ENCODE measurements at regions not wholly inside any gene's neighbourhood (a gene's known extent, or its start where the extent isn't known, plus 50 kb on each side); places are given as distances from the start of the nearest gene placed in this dataset.
A peak's percentile ranks its signal among the peaks of the same experiment; 100 is the strongest.

DNA sequence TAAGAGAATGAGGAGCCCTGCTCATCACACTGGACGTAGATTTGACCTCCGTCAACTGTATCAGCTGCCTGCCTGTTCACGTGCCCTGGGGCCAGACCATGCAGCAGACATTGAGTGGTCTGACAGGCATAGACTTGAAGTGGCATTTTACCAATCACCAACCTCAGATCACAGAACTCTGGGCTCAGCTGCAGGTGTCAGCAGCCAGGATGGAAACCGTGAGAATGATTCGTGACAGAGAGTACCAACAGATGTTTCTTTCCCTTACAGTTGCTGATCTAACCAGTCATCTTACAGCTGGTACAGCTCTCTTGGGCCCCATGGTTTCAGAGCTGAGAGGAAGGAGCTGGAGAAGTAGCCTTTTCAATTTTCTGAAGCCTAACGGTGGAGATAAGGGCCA is 148.9 kb downstream of the EN1 start:
- DNase-seq (ENCODE audit: low spot score): no peak

DNA sequence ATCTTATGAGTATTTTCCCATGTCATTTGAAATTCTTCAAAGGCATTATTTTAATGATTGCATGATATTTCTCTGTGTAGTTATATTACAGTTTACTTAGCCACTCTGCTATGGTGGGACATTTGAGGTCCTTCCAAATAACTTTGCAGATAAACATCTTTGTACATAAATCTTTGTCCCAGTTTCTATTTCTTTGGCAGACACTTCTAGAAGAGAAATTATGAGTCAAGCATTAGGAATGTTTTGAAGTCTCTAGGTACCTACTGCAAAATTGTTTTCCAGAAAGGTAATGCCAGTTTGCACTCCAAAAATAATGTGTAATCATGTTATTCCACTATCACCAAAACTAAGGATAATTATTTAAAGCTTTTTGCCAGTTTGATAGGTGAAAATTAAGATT is 149.7 kb downstream of the EN1 start:
- no peak for DNase-seq (ENCODE audit: low spot score)

DNA sequence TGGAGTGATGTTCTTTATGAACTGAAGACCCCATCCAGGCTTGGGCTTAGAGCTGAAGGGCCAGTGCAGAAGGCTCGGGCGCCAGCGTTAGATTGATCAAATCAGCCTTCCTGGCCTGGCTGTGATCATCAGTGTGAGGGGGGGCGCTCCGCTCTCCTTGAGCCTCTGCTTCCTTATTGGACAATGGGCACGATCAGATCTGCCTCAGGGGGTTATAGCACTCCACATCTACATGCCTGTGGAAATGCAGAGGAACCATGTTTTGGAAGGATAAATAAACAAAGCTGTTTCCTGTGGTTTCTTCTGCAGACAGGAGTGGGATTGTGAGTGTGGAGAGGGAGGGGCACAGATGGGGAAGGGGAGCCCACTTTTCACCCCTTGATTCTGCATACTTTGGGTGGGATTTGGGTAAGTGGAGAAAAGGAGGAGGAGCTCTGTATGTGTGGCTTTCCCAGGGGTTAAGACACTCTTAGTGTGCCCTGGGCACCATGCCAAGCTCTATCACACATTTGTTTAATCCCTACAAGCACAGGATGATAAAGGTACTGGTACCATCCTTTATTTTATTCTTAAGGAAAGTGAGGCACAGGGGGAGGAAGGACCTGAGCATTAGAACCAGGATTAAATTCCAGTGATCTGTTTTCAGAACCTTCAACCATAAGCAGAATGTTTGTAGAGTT is 150.5 kb downstream of the EN1 start:
- no peak for DNase-seq (ENCODE audit: low spot score)

DNA sequence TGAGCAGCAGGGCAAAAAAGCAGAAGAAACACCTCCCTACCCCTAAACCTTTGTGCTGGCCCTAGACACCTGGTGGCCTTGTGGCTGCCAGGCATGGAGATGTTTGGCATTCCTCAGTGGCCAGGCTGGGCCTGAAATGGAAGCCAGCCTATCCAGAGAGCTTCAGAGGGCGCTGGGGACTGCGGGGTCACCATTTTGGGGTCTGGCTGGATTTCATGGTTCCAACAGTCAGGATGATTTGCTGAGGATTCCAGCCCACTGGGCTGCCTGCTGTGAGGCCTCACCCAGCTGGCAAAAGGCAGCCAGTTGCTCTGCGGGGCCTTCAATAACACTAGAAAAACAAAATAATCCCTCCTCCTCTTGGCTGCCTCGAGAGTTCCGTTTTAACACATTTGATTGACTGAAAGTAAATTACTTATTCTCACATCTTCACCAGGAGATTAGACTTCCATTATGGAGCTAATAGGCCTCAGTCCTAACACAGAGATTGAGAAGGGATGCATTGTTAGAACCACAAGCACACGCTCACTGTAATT is 154.1 kb downstream of the EN1 start:
- DNase-seq (ENCODE audit: low spot score): no peak

DNA sequence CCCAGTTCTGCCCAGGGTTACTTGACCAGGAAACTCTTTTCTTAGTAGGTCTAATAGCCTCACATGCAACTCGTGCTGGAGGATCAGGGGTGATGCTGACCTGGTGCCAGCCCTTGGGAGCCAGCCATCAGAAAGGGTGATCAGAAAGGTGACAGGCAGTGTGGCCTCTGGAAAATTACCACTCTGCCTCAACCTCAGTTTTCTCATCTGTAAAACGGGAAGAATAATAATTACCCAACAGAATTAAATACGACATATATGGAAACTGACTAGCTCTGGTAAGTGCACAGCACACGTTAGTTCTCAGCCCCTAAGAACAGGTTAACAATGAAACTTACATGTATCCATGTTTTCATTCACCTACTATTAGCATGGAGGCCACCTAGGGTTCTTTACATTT is 157.6 kb downstream of the EN1 start:
- no peak for DNase-seq (ENCODE audit: low spot score)

DNA sequence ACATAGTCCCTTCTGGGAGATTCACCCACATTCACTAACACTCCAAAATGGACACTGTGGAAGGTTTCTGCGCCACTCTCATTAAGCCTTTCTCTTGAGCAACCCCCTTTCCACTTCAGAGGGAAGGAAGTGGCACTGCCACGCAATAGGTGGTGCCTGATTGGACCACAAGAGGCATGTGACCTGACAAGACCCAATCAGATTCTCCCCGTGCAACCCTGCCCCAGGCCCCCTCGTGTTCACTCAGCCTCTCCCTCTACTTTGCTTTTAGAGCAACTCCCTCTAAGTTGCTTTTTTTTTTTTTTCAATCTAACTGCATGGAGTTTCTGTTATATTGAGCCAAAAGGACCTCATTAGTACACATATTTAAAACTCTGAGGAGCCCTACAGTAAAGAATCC is 158.0 kb downstream of the EN1 start:
- DNase-seq (ENCODE audit: low spot score): no peak

DNA sequence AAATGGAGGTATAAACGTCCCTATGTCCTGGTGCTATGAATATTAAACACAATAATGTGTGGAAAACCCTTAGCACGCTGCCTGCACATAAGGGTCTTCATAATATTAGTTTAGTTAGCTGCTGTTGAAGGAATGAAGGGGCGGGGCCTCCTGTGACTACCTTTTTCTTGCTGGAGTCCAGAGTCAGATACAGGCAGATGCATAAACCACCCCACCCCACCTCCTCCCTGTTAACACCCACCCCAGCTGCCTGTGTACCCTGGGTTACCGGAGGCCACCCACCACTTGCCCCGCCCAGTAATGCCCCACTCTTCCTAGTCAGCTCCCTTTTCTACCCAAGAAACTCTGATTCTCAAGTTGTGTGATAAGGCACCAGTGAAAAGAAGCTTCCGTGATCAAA is 158.4 kb downstream of the EN1 start:
- no peak for DNase-seq (ENCODE audit: low spot score)

DNA sequence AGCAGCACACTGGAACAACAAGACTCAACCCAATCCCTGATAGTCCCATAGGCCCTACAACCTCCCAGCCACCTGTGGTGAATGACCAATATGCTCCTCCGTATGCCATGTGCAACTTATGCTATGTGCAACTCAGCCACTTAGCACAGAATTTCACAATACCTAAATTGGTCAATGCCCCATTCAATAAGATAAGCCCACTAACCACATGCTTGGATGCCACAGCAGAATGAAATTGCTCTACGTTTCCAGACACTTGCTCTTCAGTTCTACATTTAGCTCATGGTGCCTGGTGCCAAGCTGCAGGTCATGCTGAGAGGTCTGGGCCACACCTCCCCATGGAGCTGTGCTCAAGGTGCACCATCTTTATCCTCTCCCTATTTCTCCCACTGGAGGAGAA is 159.8 kb downstream of the EN1 start:
- DNase-seq (ENCODE audit: low spot score): no peak

DNA sequence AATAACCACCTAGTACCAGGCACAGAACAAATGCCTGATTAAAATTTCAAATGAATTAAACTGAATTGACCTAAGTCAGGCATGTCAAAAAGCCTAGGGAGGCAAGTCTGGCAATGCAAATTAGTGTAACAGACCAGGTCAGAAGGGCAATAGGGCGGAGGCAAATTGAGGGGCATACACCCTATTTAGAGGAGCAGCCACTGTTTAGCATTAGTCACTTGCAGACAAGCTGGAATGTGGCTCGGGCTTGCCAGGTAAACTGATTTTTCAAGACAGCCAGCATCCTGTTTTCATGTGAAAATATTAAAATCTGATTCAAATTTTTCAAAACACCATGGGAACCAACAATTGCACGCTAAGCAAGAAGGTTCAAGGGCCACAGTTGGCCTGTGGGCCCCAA is 160.3 kb downstream of the EN1 start:
- DNase-seq (ENCODE audit: low spot score): no peak

DNA sequence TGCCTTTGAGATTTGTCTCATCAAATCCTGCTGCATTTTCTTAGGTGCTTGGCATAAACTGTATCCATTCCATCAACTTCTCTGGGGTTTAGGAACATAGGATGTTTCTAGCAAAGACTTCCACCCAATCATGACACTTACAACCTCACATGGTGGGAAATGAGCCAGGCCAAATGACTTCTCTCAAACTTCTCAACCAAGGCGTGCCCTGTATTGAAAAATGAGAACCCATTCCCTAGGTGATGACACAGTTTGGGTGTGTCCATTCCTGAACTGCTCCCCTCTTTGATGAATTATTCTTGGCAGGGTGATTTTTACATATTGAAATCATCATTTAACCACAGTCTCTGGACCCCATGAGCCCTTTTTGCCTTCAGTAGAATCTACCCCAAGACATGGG is 161.1 kb downstream of the EN1 start:
- DNase-seq (ENCODE audit: low spot score): peak; percentile 46

DNA sequence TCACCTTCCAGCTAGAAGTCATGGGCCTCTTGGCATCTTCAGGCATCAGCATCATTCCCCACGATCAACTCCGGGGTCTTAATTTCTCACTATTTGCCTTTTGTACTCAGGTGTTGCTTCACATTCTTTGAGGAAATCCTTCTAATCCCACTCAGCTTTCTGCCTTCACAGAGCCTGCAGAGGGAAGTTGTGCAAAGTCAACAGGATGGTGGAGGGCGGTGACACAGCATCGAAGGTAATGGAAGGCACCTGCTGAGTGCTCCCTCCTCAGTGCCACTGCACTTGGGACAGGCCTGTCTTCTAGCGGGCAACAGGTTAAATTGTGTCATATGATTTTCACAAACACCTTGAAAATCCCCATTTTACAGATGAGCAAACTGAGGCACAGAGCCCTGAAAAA is 164.0 kb downstream of the EN1 start:
- DNase-seq (ENCODE audit: low spot score): no peak

DNA sequence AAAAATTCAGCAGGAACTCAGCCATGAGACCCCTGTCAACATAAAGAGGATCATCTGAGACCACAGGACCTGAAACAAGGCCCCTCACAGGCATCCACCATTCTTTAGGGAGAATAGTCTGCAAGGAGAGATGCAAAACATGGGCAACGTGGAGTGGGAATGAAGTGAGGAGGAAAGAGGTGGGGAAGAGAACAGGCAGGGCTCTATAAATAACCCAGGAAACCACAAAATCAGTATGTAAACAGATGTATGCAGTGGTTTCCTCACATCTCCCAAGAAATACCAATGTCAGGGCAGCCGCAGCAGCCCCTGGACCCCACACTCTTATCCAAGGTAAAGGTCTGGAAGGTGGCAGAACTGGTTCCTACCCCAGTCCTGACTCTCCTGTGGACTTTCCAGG is 168.5 kb downstream of the EN1 start:
- no peak for DNase-seq (ENCODE audit: low spot score)

DNA sequence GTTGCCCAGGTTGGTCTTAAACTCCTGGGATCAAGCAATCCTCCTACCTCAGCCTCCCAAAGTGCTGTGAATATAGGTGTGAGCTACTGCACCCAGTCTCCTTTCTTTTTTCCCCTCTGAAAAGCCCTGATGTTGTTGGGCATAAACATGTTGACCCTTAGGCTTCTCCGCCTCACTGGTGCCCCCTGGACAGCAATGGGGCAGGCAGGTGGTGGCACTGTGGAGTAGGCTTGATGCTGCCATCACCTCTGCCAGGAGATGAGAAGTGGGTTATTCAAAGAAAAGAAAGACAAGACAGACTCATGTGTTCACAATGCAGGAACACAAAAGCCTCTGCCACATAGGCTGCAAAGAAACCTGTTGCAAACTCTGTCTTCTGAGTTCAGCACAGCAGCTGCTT is 169.9 kb downstream of the EN1 start:
- no peak for DNase-seq (ENCODE audit: low spot score)

DNA sequence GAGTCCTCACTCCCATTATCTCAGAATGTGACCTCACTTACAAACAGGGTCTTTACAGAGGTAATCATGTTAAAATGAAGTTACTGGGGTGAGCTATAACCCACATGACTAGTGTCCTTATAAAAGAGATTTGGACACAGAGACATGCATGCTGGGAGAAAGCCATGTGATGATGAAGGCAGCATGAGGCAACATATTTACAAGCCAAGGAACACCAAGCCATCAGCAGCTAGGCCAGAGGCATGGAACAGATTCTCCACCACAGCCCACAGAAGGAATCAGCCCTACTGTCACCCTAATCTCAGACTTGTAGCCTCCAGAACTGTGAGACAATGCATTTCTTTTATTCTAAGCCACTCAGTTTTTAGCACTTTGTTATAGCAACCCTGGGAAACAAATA is 171.9 kb downstream of the EN1 start:
- no peak for DNase-seq (ENCODE audit: low spot score)

DNA sequence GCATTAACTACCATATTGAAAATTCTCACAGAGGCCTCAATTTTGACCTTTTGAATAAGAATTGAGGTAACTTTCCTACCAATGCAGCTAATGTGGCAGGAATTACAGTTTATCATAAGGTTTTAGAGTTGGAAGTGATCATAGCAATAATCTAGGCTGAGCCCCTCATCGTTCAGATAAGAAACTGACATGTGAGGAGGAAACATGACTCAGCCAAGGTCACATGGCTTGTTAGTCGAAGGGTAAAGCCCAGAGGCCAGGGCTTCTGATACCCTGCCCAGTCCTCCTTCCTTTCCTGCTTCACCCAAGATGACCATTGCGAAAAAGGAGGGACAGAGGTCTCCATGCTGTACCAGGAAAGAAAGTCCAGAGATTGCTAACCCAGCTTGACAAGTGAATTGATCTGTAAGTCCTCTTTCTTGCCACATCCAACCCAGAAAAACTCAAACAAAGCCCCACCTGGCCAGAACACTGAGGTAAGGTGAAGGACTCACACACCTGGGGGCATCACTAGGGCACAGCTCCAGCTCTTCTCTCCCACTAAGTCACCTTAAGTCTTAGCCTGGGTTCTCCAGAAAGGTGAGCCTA is 174.8 kb downstream of the EN1 start:
- DNase-seq (ENCODE audit: low spot score): no peak

DNA sequence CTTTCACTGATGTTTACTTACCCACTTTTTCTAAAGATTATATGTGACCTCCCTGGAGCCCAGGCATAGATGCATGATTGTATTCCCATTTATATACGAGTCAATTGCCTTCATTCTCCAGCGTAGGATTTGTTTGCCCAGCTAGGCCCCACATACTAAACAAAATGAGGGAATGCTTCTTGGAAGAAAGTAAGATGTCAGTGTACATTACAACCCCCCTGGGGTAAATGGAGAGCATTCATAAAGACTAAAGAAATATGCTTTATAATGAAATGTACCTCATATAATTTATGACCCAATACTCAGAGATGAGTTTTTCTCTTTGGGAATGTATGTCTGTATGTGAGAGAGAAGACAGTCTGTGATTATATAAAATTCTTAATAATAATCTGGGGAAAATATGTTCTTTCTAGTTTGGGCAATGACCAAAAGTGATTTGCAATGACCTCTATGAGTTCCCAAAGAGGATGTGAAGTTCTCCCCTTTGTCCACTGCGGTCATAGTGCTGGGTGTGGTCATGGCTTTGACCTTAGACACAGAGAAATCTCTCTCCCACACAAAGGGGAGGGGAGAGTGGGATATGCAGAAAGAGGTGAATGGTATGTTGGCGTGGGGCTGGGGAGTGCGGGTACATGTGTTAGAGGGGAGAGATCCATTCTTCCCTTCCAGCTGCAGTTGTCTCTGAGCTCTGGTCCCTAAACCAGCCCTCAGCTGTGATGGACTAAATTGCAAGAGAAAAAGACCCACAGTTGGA is 175.6 kb downstream of the EN1 start:
- DNase-seq (ENCODE audit: low spot score): no peak

DNA sequence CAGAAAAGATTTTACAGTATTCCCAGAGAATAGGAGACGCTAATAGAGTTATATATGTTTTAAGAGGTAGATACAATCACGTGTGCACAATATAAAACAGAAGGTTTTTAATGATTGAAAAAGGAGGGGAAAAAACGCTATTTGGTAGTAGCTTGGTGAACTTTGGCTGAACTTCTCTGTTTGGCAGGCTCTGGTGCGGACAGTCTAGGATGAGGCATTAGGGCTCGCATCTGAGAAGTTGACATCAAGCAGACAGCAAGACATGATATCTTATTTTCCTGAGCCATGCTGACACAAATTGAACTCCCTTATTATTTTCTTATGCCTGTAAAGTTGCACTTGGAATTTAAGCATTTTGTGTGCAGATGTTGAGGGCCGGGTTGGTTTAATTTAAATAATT is 176.6 kb downstream of the EN1 start:
- DNase-seq (ENCODE audit: low spot score): peak; percentile 58

DNA sequence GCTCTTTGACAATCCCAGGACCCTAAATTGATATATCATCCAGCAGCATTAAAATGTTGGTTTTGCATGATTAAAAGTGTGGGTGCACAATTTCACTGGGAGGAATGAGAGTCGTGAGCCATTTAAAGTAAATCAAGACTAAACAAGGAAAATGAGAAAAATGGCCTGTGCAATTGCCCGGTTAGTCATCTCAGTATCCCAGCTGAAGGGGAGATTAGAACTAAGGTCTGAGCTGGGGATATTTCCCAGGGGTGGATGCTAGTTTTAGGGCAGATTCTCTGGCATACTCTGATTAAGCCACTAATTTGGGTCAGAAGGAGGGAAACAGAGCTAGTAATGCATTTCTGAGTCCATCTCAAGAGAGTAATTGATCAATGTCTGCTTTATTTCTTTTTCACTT is 177.2 kb downstream of the EN1 start:
- peak; percentile 27 for DNase-seq (ENCODE audit: low spot score)

DNA sequence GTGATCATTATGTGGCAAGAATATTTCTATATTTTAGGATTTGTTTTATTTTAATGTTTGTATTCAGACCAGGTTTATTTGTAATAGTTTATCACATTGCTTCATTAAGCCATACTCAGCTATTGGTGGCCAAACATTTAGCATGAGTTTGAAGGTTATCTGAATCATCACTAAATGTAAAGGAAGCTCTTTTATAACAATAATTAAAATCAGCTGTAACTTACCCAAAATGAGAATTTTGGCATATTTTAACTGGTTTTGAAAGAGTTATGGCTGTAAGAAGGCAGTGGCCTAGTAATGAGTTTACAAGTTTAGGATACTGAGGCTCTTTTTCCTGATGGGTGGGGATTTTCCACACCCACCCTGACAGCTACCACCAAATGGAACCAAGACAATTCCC is 177.8 kb downstream of the EN1 start:
- no peak for DNase-seq (ENCODE audit: low spot score)

DNA sequence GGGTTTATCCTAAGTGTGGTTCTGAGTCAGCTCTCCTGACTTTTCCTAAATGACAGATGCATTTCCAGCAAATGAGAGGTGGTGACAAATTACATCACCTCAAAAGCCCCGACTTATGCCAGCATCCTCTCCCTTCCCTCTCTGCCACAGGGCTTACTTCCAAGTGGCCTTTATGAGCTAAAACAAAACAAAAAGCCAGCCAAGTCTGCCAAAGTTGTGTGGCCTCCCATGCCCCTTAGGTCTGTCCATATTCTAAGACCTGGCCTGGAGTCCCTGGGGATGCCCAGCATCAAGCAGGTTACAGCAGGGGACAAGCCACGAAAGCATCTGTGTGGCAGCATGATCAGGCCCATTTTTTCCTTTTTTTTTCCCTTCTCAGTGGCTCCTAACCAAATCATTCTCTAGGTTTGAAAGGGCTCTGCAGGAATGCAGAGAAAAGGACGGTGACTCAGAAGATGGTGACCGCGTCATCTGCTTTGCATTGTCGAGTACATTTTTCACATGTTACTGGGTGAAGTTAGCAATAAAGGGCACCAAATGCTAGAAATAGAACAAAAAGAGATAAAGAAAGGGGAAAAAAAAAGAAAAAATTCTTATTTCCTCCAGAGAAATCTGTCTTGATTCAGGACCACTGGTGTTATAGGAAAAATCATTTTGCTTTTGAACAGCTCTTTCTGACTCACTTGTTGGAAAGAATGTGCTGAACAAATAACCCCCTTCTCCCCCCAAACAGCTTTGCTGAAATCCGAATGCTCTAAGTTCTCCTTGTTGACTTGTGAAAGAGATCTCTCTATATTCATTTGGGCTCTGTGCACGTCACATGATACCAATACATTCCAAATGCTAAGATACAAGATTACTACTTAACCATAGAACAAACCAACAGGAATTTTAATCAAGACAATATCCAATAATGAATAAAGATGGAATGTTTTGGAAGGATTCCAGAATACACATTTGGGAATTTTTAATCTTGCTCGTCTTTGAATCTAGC is 178.7 kb downstream of the EN1 start:
- peak; percentile 72 for DNase-seq (ENCODE audit: low spot score)

DNA sequence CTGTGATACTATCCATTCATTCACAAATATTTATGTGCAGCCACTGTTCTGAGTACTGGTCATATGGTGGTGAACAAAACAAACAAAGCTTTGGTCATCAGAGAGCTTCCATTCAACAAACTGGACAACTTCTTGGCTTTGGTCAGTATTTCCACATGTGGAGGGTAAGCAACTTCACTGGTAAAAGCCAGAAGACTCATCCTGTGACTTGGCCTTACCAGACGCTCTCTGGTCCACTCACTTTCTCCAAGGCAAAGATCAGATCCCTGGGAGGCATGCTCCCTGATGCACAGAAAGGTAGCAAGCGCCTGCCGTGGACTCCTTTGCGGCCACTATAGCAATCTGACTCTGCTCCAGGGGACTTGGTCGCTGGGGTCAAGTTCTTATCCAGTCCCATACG is 179.5 kb downstream of the EN1 start:
- peak; percentile 54 for DNase-seq (ENCODE audit: low spot score)

DNA sequence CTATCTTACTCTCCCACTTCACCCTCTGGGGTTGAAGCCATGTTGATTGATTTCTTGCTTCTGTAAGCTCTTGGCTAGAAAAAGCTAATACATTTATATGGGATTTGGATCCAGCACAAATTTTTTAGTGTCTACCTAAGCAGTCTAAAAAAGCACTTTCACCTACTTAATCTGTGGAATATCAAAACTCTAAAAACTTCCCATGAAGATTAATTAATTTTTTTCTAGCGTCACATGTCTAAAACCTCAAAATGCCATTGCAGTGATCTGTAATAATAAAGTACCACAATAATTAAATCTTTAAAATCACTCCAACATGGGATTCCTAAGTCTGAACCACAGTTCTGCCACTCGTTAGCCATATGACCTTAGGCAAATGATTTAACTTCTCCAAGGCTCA is 180.1 kb downstream of the EN1 start:
- DNase-seq (ENCODE audit: low spot score): no peak

Data from GM03348 (cell line).